AG10803 (cell line): ENCODE measurements at regions not wholly inside any gene's neighbourhood (a gene's known extent, or its start where the extent isn't known, plus 50 kb on each side); places are given as distances from the start of the nearest gene placed in this dataset.

Source experiments
- DNase-seq: peaks from one replicate; pipeline ENCODE4 v3.0.0; 2010; ENCODE audit warnings: low read depth
- H3K4me3 ChIP-seq: 2 replicates; pipeline ENCODE4 v1.5.1; 2011; ENCODE audit warnings: mild to moderate bottlenecking, low read length, control low read depth
- CTCF ChIP-seq: conservative IDR thresholded peaks from 2 replicates; pipeline ENCODE4 v1.5.1; 2011; ENCODE audit warnings: mild to moderate bottlenecking, low read length, control low read depth, inconsistent platforms

- no peak for DNase-seq
- no peak for TF ChIP-seq CTCF
- H3K4me3 ChIP-seq, result no peak overlapping the region
These were observed 291.1 kb upstream of the BTBD3 start for GRCh38 chr20:11626551-11626950.

- no peak overlapping the region for H3K4me3 ChIP-seq
- no peak for DNase-seq
- no peak for TF ChIP-seq CTCF
These were observed 274.8 kb upstream of the BTBD3 start for GRCh38 chr20:11642866-11643265.

- no peak overlapping the region for H3K4me3 ChIP-seq
- no peak for DNase-seq
- TF ChIP-seq CTCF, result no peak
These were observed 271.3 kb upstream of the BTBD3 start for GRCh38 chr20:11646359-11646758.

- no peak for TF ChIP-seq CTCF
- H3K4me3 ChIP-seq, result no peak overlapping the region
- no peak for DNase-seq
These were observed 267.1 kb upstream of the BTBD3 start for GRCh38 chr20:11650566-11650965.

GRCh38 chr20:11651138-11651537 is 266.6 kb upstream of the BTBD3 start:
- DNase-seq, result no peak
- H3K4me3 ChIP-seq, result no peak overlapping the region
- no peak for TF ChIP-seq CTCF

GRCh38 chr20:11651647-11652046 is 266.0 kb upstream of the BTBD3 start:
- no peak for DNase-seq

GRCh38 chr20:11652128-11652527 is 265.6 kb upstream of the BTBD3 start:
- no peak for TF ChIP-seq CTCF
- H3K4me3 ChIP-seq, result no peak overlapping the region
- DNase-seq, result no peak

More at GRCh38 chr20:11651647-11652046, 266.0 kb upstream of the BTBD3 start:
- no peak for TF ChIP-seq CTCF
- no peak overlapping the region for H3K4me3 ChIP-seq
